Neural progenitor cell (in vitro differentiated cells): ENCODE measurements at regions not wholly inside any gene's neighbourhood (a gene's known extent, or its start where the extent isn't known, plus 50 kb on each side); places are given as distances from the start of the nearest gene placed in this dataset.

Experiments used
- DNase-seq: peaks from one replicate; pipeline ENCODE4 v3.0.0-alpha.2; 2016; ENCODE audit warnings: low spot score
- H2AFZ ChIP-seq: fragments of 200-600 bp; sonication (generic); replicated peaks from 2 replicates; pipeline ENCODE4 v1.6.1; 2016; ENCODE audit warnings: antibody characterized with exemption
- H3F3A ChIP-seq: fragments of 200-600 bp; sonication (generic); 2 replicates; pipeline ENCODE4 v1.6.1; 2016; ENCODE audit warnings: antibody characterized with exemption, low read depth
- H3K27ac ChIP-seq: fragments of 200-600 bp; sonication (generic); 2 replicates; pipeline ENCODE4 v1.5.1; 2016; ENCODE audit warnings: mild to moderate bottlenecking
- H3K27me3 ChIP-seq: fragments of 200-600 bp; sonication (generic); 2 replicates; pipeline ENCODE4 v1.6.1; 2016; ENCODE audit warnings: mild to moderate bottlenecking, moderate library complexity
- H3K36me3 ChIP-seq: fragments of 200-600 bp; sonication (generic); 2 replicates; pipeline ENCODE4 v1.5.1; 2016
- H3K4me1 ChIP-seq: fragments of 200-600 bp; sonication (generic); 2 replicates; pipeline ENCODE4 v1.6.1; 2016; ENCODE audit warnings: mixed run types
- H3K4me2 ChIP-seq: fragments of 200-600 bp; sonication (generic); 2 replicates; pipeline ENCODE4 v1.6.1; 2016
- H3K4me3 ChIP-seq: fragments of 200-600 bp; sonication (generic); 2 replicates; pipeline ENCODE4 v1.5.1; 2016
- H3K79me2 ChIP-seq: fragments of 200-600 bp; sonication (generic); 2 replicates; pipeline ENCODE4 v1.6.1; 2016; ENCODE audit warnings: low read depth
- H3K9ac ChIP-seq: fragments of 200-600 bp; sonication (generic); 2 replicates; pipeline ENCODE4 v1.6.1; 2016
- H3K9me3 ChIP-seq: fragments of 200-600 bp; sonication (generic); 2 replicates; pipeline ENCODE4 v1.5.1; 2016; ENCODE audit warnings: low read depth
- H4K20me1 ChIP-seq: fragments of 200-600 bp; sonication (generic); 2 replicates; pipeline ENCODE4 v1.6.1; 2016; ENCODE audit warnings: low read depth
- H3K27ac Mint-ChIP-seq: 3 replicates; pipeline ENCODE4 v1.8.0; 2021; ENCODE audit warnings: mixed read lengths
- H3K27me3 Mint-ChIP-seq: 2 replicates; pipeline ENCODE4 v1.8.0; 2022; ENCODE audit warnings: low read depth, mild to moderate bottlenecking, inconsistent platforms, moderate library complexity, mixed read lengths; ENCODE audit not compliant: insufficient read depth
- H3K36me3 Mint-ChIP-seq: 3 replicates; pipeline ENCODE4 v1.8.0; 2021; ENCODE audit warnings: mixed read lengths
- H3K4me1 Mint-ChIP-seq: 3 replicates; pipeline ENCODE4 v1.8.0; 2021; ENCODE audit warnings: mixed read lengths
- H3K4me3 Mint-ChIP-seq: 3 replicates; pipeline ENCODE4 v1.8.0; 2021; ENCODE audit warnings: mild to moderate bottlenecking, moderate library complexity, mixed read lengths
- H3K9me3 Mint-ChIP-seq: 3 replicates; pipeline ENCODE4 v1.8.0; 2020; ENCODE audit warnings: mixed read lengths
- EZH2 ChIP-seq: fragments of 200-600 bp; sonication (generic); IDR thresholded peaks from 2 replicates; pipeline ENCODE4 v1.6.1; 2017; ENCODE audit warnings: antibody characterized with exemption, mild to moderate bottlenecking, moderate library complexity
- EZH2phosphoT487 ChIP-seq: fragments of 200-600 bp; sonication (generic); IDR thresholded peaks from 2 replicates; pipeline ENCODE4 v1.6.1; 2017; ENCODE audit warnings: antibody characterized with exemption
- TF ChIP-seq, protein P1 (sequence below): fragments of 200-600 bp; sonication (generic); IDR thresholded peaks from 2 replicates; pipeline ENCODE4 v1.5.1; 2017; ENCODE audit warnings: antibody characterized with exemption, mild to moderate bottlenecking

- no peak for DNase-seq
- Histone ChIP-seq H3K9ac (no peak overlapping the region), H2AFZ (no peak overlapping the region), H4K20me1 (no peaks in the 10 kb centered on the region), H3K9me3 (no peaks in the 10 kb centered on the region), H3F3A (no peaks in the 10 kb centered on the region), H3K4me2 (no peak overlapping the region), H3K4me3 (no peak overlapping the region), H3K4me1 (no peaks in the 10 kb centered on the region), H3K36me3 (no peaks in the 10 kb centered on the region), H3K79me2 (no peaks in the 10 kb centered on the region), H3K27ac (no peak overlapping the region), H3K27me3 (no peaks in the 10 kb centered on the region)
- Mint-ChIP-seq H3K36me3 (no peaks in the 10 kb centered on the region), H3K27ac (no peak overlapping the region), H3K4me3 (no peak overlapping the region), H3K4me1 (no peaks in the 10 kb centered on the region), H3K9me3 (no peaks in the 10 kb centered on the region), H3K27me3 (no peaks in the 10 kb centered on the region)
- TF ChIP-seq EZH2 (no peak), EZH2phosphoT487 (no peak)
- TF ChIP-seq, protein P1, sequence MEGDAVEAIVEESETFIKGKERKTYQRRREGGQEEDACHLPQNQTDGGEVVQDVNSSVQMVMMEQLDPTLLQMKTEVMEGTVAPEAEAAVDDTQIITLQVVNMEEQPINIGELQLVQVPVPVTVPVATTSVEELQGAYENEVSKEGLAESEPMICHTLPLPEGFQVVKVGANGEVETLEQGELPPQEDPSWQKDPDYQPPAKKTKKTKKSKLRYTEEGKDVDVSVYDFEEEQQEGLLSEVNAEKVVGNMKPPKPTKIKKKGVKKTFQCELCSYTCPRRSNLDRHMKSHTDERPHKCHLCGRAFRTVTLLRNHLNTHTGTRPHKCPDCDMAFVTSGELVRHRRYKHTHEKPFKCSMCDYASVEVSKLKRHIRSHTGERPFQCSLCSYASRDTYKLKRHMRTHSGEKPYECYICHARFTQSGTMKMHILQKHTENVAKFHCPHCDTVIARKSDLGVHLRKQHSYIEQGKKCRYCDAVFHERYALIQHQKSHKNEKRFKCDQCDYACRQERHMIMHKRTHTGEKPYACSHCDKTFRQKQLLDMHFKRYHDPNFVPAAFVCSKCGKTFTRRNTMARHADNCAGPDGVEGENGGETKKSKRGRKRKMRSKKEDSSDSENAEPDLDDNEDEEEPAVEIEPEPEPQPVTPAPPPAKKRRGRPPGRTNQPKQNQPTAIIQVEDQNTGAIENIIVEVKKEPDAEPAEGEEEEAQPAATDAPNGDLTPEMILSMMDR: no peak
Observed at GRCh38 chr5:97915106-97915505, 732.1 kb upstream of the RIOK2 start.

DNA sequence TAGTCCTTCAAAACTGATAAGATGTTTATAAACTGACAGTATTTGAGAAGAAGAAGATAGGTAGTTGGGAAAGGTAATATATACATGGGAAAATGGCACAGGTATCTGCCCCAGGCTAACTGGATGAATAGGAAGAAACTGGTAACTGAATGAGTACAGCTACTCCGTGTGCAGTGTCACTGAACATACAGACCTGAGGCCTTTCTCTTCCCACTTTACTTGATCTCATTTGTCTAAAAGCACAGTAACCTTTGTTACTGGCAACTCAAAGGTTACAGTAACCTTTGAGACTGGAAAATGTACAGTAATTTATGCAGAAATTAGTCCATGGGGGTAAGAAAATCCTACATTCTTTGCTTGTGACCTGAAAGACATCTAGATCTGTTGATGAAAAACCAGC lies 735.0 kb upstream of the RIOK2 start:
- no peaks in the 10 kb centered on the region for H3K4me1 ChIP-seq
- H3K9me3 Mint-ChIP-seq: no peaks in the 10 kb centered on the region
- no peak overlapping the region for H3K9ac ChIP-seq
- no peak overlapping the region for H3K27ac ChIP-seq
- no peaks in the 10 kb centered on the region for H3K79me2 ChIP-seq
- H3K9me3 ChIP-seq: no peaks in the 10 kb centered on the region
- H3K36me3 ChIP-seq: no peaks in the 10 kb centered on the region
- H3K27ac Mint-ChIP-seq: no peak overlapping the region
- no peaks in the 10 kb centered on the region for H3K36me3 Mint-ChIP-seq
- H3K27me3 Mint-ChIP-seq: no peaks in the 10 kb centered on the region
- H3F3A ChIP-seq: no peaks in the 10 kb centered on the region
- no peak overlapping the region for H3K4me3 ChIP-seq
- no peak for DNase-seq
- H4K20me1 ChIP-seq: no peaks in the 10 kb centered on the region
- no peaks in the 10 kb centered on the region for H3K27me3 ChIP-seq
- H2AFZ ChIP-seq: no peak overlapping the region
- H3K4me2 ChIP-seq: no peak overlapping the region
- H3K4me1 Mint-ChIP-seq: no peaks in the 10 kb centered on the region
- TF ChIP-seq EZH2: no peak
- no peak for TF ChIP-seq EZH2phosphoT487
- TF ChIP-seq, protein P1: no peak
- no peak overlapping the region for H3K4me3 Mint-ChIP-seq

DNA sequence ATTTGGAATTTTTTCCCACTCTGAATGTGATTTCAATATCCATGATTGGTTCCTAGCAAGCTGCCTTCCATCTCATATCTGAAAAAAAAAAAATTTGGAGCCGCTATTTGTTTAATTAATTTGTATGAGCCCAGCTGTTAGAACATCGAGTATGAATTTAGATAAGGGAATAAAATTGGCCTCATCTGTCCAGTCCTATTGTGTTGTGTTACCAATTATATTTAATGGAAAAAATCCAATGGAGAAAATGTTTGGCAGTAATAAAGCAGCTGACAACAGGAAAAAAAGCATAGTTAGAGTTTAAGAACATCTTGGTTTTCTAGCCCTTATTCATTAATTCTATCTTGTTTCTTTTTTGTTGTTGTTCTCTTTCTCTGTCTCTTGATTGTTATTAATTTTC lies 735.6 kb upstream of the RIOK2 start:
- Histone ChIP-seq H2AFZ (no peak overlapping the region), H3K9me3 (no peaks in the 10 kb centered on the region), H3K9ac (no peak overlapping the region), H4K20me1 (no peaks in the 10 kb centered on the region), H3K4me3 (no peak overlapping the region), H3K27me3 (no peaks in the 10 kb centered on the region), H3K36me3 (no peaks in the 10 kb centered on the region), H3K4me1 (no peaks in the 10 kb centered on the region), H3K79me2 (no peaks in the 10 kb centered on the region), H3K27ac (no peak overlapping the region), H3F3A (no peaks in the 10 kb centered on the region), H3K4me2 (no peak overlapping the region)
- H3K27ac Mint-ChIP-seq: no peak overlapping the region
- no peaks in the 10 kb centered on the region for H3K4me1 Mint-ChIP-seq
- no peaks in the 10 kb centered on the region for H3K27me3 Mint-ChIP-seq
- H3K4me3 Mint-ChIP-seq: no peak overlapping the region
- H3K36me3 Mint-ChIP-seq: no peaks in the 10 kb centered on the region
- TF ChIP-seq EZH2 (no peak), EZH2phosphoT487 (no peak)
- TF ChIP-seq, protein P1: no peak
- H3K9me3 Mint-ChIP-seq: no peaks in the 10 kb centered on the region
- no peak for DNase-seq

GRCh38 chr5:97919719-97920118 lies 736.7 kb upstream of the RIOK2 start:
- no peaks in the 10 kb centered on the region for H4K20me1 ChIP-seq
- no peak overlapping the region for H3K4me3 ChIP-seq
- no peaks in the 10 kb centered on the region for H3K36me3 ChIP-seq
- H3K27me3 ChIP-seq: no peaks in the 10 kb centered on the region
- H3K79me2 ChIP-seq: no peaks in the 10 kb centered on the region
- Mint-ChIP-seq H3K4me3 (no peak overlapping the region), H3K4me1 (no peaks in the 10 kb centered on the region), H3K27me3 (no peaks in the 10 kb centered on the region), H3K36me3 (no peaks in the 10 kb centered on the region), H3K9me3 (no peaks in the 10 kb centered on the region), H3K27ac (no peak overlapping the region)
- no peak overlapping the region for H2AFZ ChIP-seq
- no peak overlapping the region for H3K9ac ChIP-seq
- no peak for DNase-seq
- H3K4me2 ChIP-seq: no peak overlapping the region
- H3K27ac ChIP-seq: no peak overlapping the region
- no peaks in the 10 kb centered on the region for H3K4me1 ChIP-seq
- H3K9me3 ChIP-seq: no peaks in the 10 kb centered on the region
- H3F3A ChIP-seq: no peaks in the 10 kb centered on the region
- TF ChIP-seq EZH2: no peak
- no peak for TF ChIP-seq EZH2phosphoT487
- TF ChIP-seq, protein P1: no peak
